Neural crest cell (in vitro differentiated cells): ENCODE measurements at regions not wholly inside any gene's neighbourhood (a gene's known extent, or its start where the extent isn't known, plus 50 kb on each side); places are given as distances from the start of the nearest gene placed in this dataset.

Experiments used
- DNase-seq: peaks from one replicate; pipeline ENCODE4 v3.0.0; 2021; ENCODE audit warnings: low read depth, mixed read lengths, low spot score
- H3K27ac Mint-ChIP-seq: one replicate; pipeline ENCODE4 v1.8.0; 2021; ENCODE audit warnings: mild to moderate bottlenecking, mixed read lengths; ENCODE audit not compliant: unreplicated experiment
- H3K27me3 Mint-ChIP-seq: 2 replicates; pipeline ENCODE4 v1.8.0; 2021; ENCODE audit warnings: low read depth, mild to moderate bottlenecking, mixed read lengths
- H3K36me3 Mint-ChIP-seq: 2 replicates; pipeline ENCODE4 v1.8.0; 2021; ENCODE audit warnings: low read depth, mild to moderate bottlenecking, mixed read lengths
- H3K4me1 Mint-ChIP-seq: 2 replicates; pipeline ENCODE4 v1.8.0; 2021; ENCODE audit warnings: mixed read lengths
- H3K4me3 Mint-ChIP-seq: one replicate; pipeline ENCODE4 v1.8.0; 2021; ENCODE audit warnings: mild to moderate bottlenecking, mixed read lengths
- H3K9me3 Mint-ChIP-seq: 2 replicates; pipeline ENCODE4 v1.8.0; 2021; ENCODE audit warnings: mixed read lengths
- CTCF ChIP-seq: fragments of 200-600 bp; sonication (generic); conservative IDR thresholded peaks from 2 replicates; pipeline ENCODE4 v1.5.0; 2021; ENCODE audit warnings: antibody characterized with exemption, mild to moderate bottlenecking

GRCh38 chr10:78955206-78955605 is 113.6 kb upstream of the ZMIZ1 start:
- Mint-ChIP-seq H3K27ac (no peak overlapping the region), H3K4me1 (peaks cover 15% of the 10 kb centered on the region), H3K4me3 (no peak overlapping the region), H3K36me3 (no peaks in the 10 kb centered on the region), H3K9me3 (peaks cover 6% of the 10 kb centered on the region), H3K27me3 (no peaks in the 10 kb centered on the region)
- no peak for TF ChIP-seq CTCF
- no peak for DNase-seq

GRCh38 chr10:78956391-78956790 is 112.4 kb upstream of the ZMIZ1 start:
- H3K27me3 Mint-ChIP-seq, result no peaks in the 10 kb centered on the region
- no peak overlapping the region for H3K4me3 Mint-ChIP-seq
- peaks cover 6% of the 10 kb centered on the region for H3K9me3 Mint-ChIP-seq
- no peaks in the 10 kb centered on the region for H3K36me3 Mint-ChIP-seq
- no peak for DNase-seq
- peak overlapping the region; percentile 24 for H3K27ac Mint-ChIP-seq
- no peak for TF ChIP-seq CTCF
- peaks cover 27% of the 10 kb centered on the region for H3K4me1 Mint-ChIP-seq

GRCh38 chr10:78957471-78958039 is 111.2 kb upstream of the ZMIZ1 start:
- Mint-ChIP-seq H3K27me3 (no peaks in the 10 kb centered on the region), H3K4me3 (no peak overlapping the region), H3K27ac (peak overlapping the region; percentile 39), H3K4me1 (peaks cover 27% of the 10 kb centered on the region), H3K9me3 (peaks cover 2% of the 10 kb centered on the region), H3K36me3 (no peaks in the 10 kb centered on the region)
- no peak for TF ChIP-seq CTCF
- no peak for DNase-seq

- Mint-ChIP-seq H3K4me3 (no peak overlapping the region), H3K27ac (no peak overlapping the region), H3K36me3 (no peaks in the 10 kb centered on the region), H3K27me3 (no peaks in the 10 kb centered on the region), H3K9me3 (no peaks in the 10 kb centered on the region), H3K4me1 (peaks cover 37% of the 10 kb centered on the region)
- DNase-seq, result no peak
- TF ChIP-seq CTCF, result no peak
Measured at GRCh38 chr10:78959217-78959923, 109.4 kb upstream of the ZMIZ1 start.

GRCh38 chr10:78959924-78960285 is 108.9 kb upstream of the ZMIZ1 start:
- Mint-ChIP-seq H3K36me3 (no peaks in the 10 kb centered on the region), H3K4me1 (peaks cover 43% of the 10 kb centered on the region), H3K27ac (no peak overlapping the region), H3K27me3 (no peaks in the 10 kb centered on the region), H3K4me3 (no peak overlapping the region), H3K9me3 (no peaks in the 10 kb centered on the region)
- DNase-seq, result no peak
- TF ChIP-seq CTCF, result no peak
